Stimulated activated naive B cell treated with anti-CD40 and anti-IgM and Interleukin-4, amounts not matched to agents 10 μg/mL and 1 μg/mL and 100 μg/mL, for 72 hours (primary cell): ENCODE measurements at regions not wholly inside any gene's neighbourhood (a gene's known extent, or its start where the extent isn't known, plus 50 kb on each side); places are given as distances from the start of the nearest gene placed in this dataset.
"Not testable (repeated sequence)": the region's sequence is repeated elsewhere in the genome, so short reads cannot be mapped to it uniquely, and the experiment has no call there.

ENCODE experiments used
- ATAC-seq, 2 donors: fragments of 150-1000 bp; cut with Tn5 transposase; replicated peaks; 2 replicates each; pipeline ENCODE4 v1.10.0; 2021; ENCODE audit warnings: moderate library complexity in 1 of 2
- DNase-seq: peaks from one replicate; pipeline ENCODE4 v3.0.0; 2021
- H3K27ac Mint-ChIP-seq: one replicate; pipeline ENCODE4 v1.8.0; 2022; ENCODE audit warnings: mild to moderate bottlenecking, mixed read lengths
- H3K27me3 Mint-ChIP-seq, 2 donors: one replicate each; pipeline ENCODE4 v1.8.0; 2022; ENCODE audit warnings: mixed read lengths in 2 of 2
- H3K36me3 Mint-ChIP-seq, 2 donors: one replicate each; pipeline ENCODE4 v1.8.0; 2022; ENCODE audit warnings: mixed read lengths in 2 of 2, mild to moderate bottlenecking in 1 of 2
- H3K4me1 Mint-ChIP-seq, 2 donors: one replicate each; pipeline ENCODE4 v1.8.0; 2022; ENCODE audit warnings: mixed read lengths in 2 of 2, mild to moderate bottlenecking in 1 of 2
- H3K4me3 Mint-ChIP-seq, 2 donors: one replicate each; pipeline ENCODE4 v1.8.0; 2022; ENCODE audit warnings: mild to moderate bottlenecking in 2 of 2, mixed read lengths in 2 of 2, moderate library complexity in 1 of 2
- H3K9me3 Mint-ChIP-seq, 2 donors: one replicate each; pipeline ENCODE4 v1.8.0; 2022; ENCODE audit warnings: mixed read lengths in 2 of 2, mild to moderate bottlenecking in 1 of 2

GRCh38 chr7:351681-352480 lies 61.9 kb downstream of the FOXL3 start:
- Mint-ChIP-seq H3K9me3 (no peaks in the 10 kb centered on the region), H3K4me3 (peak overlapping the region; percentile 74 to 79), H3K4me1 (peaks cover 0 to 10% of the 10 kb centered on the region in 2 donors), H3K27me3 (peaks cover 12 to 14% of the 10 kb centered on the region in 2 donors), H3K36me3 (peaks cover 3 to 4% of the 10 kb centered on the region in 2 donors), H3K27ac (peak overlapping the region; percentile 68)
- no peak for DNase-seq
- ATAC-seq: peak; percentile 27 to 62

- Mint-ChIP-seq H3K4me3 (no peak overlapping the region), H3K27me3 (peaks cover 12 to 14% of the 10 kb centered on the region in 2 donors)
- no peak for ATAC-seq
Measured at GRCh38 chr7:353746-354325, 63.9 kb downstream of the FOXL3 start.

DNA sequence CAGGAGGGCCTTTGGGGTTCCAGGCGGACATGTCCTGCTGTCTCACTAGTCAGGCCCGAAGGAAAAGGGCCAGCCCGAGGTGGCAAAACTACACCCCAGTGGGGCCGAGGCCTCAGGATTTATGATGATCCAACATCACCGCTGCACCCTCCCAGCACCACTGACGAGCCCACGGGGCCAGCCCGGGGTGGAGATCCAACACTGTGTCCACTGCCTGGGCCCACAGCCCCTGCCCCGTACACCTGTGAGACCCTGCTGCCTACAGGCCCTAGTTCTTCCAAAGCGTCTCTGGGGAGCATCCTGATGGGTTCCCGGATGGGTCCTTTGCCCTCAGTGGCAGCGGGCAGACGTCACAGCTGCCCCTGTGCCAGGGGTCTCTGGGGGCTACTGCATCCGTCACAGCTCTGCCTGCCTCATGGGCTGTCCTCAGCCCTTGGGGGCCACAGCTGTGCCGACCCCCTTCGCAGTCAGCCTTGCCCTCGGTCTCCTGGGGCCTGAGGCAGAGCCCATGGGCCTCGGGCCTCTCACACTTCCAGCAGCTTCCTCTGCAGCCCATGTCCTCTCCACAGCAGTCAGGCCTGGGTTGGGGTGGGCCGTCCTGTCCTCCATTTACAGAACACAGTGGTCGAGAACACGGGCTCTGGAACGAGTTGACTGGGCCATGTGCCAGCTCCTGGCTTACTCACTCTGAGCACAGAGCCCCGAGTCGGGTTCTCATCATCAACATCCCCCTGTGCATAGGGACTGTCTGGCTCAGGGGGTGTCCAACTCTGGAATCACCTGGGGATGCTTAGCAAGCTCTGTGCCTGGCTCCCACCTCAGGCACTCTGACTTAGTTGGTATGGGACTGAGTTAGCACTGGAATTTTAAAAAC lies 64.9 kb downstream of the FOXL3 start:
- H3K36me3 Mint-ChIP-seq: peaks cover 3 to 4% of the 10 kb centered on the region in 2 donors
- no peak overlapping the region for H3K27ac Mint-ChIP-seq
- peaks cover 0 to 3% of the 10 kb centered on the region in 2 donors for H3K9me3 Mint-ChIP-seq
- no peak for ATAC-seq
- H3K4me1 Mint-ChIP-seq: peaks cover 4 to 12% of the 10 kb centered on the region in 2 donors
- H3K27me3 Mint-ChIP-seq: peaks cover 12 to 14% of the 10 kb centered on the region in 2 donors
- no peak for DNase-seq
- H3K4me3 Mint-ChIP-seq: no peak overlapping the region

More at GRCh38 chr7:353746-354325, 63.9 kb downstream of the FOXL3 start:
- H3K36me3 Mint-ChIP-seq: peaks cover 3 to 4% of the 10 kb centered on the region in 2 donors
- no peak overlapping the region for H3K27ac Mint-ChIP-seq
- H3K4me1 Mint-ChIP-seq: peaks cover 0 to 10% of the 10 kb centered on the region in 2 donors
- peaks cover 0 to 3% of the 10 kb centered on the region in 2 donors for H3K9me3 Mint-ChIP-seq
- DNase-seq: no peak

GRCh38 chr7:355568-355967 lies 65.6 kb downstream of the FOXL3 start:
- no peak overlapping the region for H3K27ac Mint-ChIP-seq
- H3K4me3 Mint-ChIP-seq: no peak overlapping the region
- ATAC-seq (no peak), DNase-seq (no peak)
- H3K36me3 Mint-ChIP-seq: peaks cover 3 to 4% of the 10 kb centered on the region in 2 donors
- H3K27me3 Mint-ChIP-seq: peaks cover 16 to 19% of the 10 kb centered on the region in 2 donors
- H3K9me3 Mint-ChIP-seq: peaks cover 0 to 3% of the 10 kb centered on the region in 2 donors
- peaks cover 11 to 19% of the 10 kb centered on the region in 2 donors for H3K4me1 Mint-ChIP-seq

GRCh38 chr7:356087-356486 lies 66.1 kb downstream of the FOXL3 start:
- DNase-seq (no peak), ATAC-seq (no peak)
- Mint-ChIP-seq H3K9me3 (peaks cover 0 to 3% of the 10 kb centered on the region in 2 donors), H3K4me1 (peaks cover 14 to 19% of the 10 kb centered on the region in 2 donors), H3K4me3 (no peak overlapping the region), H3K27ac (no peak overlapping the region), H3K36me3 (peaks cover 3 to 4% of the 10 kb centered on the region in 2 donors), H3K27me3 (peaks cover 16 to 24% of the 10 kb centered on the region in 2 donors)

DNA sequence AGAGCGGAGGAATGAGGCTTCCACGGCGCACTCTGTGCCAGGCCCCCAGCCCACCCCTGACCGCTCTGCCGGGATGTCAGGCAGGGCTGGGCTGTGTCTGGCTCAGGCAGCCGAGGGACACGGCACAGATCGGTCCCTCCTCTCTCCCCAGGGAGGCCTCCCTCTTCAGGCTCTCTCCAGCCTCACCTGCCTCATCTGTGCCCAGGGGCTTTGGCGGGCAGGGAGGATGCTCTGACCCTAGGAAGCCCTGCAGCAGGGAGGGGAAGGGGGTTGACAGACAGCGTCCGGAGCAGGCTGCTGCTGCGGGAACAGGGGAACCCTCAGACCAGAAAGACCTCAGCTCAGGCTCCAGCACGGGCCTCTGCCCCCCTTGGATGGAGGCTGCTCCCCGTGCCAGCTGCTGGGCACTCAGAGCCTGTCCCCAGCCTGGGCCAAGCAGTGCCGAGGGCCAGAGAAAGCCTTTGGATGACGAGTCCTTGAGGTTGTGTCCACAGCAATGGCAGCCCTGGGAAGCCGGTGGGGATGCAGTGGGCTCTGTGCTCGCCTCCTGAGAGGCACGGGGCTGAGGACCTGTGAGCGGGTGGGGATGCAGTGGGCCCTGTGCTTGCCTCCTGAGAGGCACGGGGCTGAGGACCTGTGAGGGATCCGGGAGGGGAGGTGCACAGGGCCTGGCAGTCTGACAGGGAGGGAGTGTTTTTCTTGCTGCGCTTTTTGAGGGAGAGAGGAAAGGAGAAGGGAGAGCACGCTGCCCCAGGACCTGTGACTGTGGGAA lies 66.9 kb downstream of the FOXL3 start:
- Mint-ChIP-seq H3K27me3 (peaks cover 17 to 25% of the 10 kb centered on the region in 2 donors), H3K36me3 (peaks cover under 1 to 6% of the 10 kb centered on the region in 2 donors), H3K9me3 (peaks cover under 1 to 3% of the 10 kb centered on the region in 2 donors), H3K27ac (no peak overlapping the region), H3K4me3 (no peak overlapping the region), H3K4me1 (peaks cover 17 to 18% of the 10 kb centered on the region in 2 donors)
- DNase-seq (no peak), ATAC-seq (no peak)

GRCh38 chr7:357531-358209 lies 67.7 kb downstream of the FOXL3 start:
- Mint-ChIP-seq H3K4me3 (no peak overlapping the region), H3K9me3 (peaks cover 3% of the 10 kb centered on the region in 2 donors), H3K27me3 (peaks cover 17 to 25% of the 10 kb centered on the region in 2 donors), H3K36me3 (peaks cover 2 to 13% of the 10 kb centered on the region in 2 donors), H3K4me1 (peaks cover 19 to 26% of the 10 kb centered on the region in 2 donors), H3K27ac (no peak overlapping the region)
- ATAC-seq (no peak), DNase-seq (no peak)

GRCh38 chr7:358352-358751 lies 68.4 kb downstream of the FOXL3 start:
- peaks cover 18 to 30% of the 10 kb centered on the region in 2 donors for H3K27me3 Mint-ChIP-seq
- peaks cover 22 to 33% of the 10 kb centered on the region in 2 donors for H3K4me1 Mint-ChIP-seq
- ATAC-seq (no peak), DNase-seq (no peak)
- peaks cover 3 to 4% of the 10 kb centered on the region in 2 donors for H3K9me3 Mint-ChIP-seq
- H3K27ac Mint-ChIP-seq: no peak overlapping the region
- H3K36me3 Mint-ChIP-seq: peaks cover 2 to 13% of the 10 kb centered on the region in 2 donors
- H3K4me3 Mint-ChIP-seq: no peak overlapping the region

GRCh38 chr7:359226-359765 lies 69.3 kb downstream of the FOXL3 start:
- DNase-seq (no peak), ATAC-seq (peak; percentile 10 to 32)
- Mint-ChIP-seq H3K9me3 (peaks cover 3 to 8% of the 10 kb centered on the region in 2 donors), H3K27ac (no peak overlapping the region), H3K27me3 (peaks cover 25 to 40% of the 10 kb centered on the region in 2 donors), H3K4me3 (no peak overlapping the region), H3K36me3 (peaks cover 2 to 14% of the 10 kb centered on the region in 2 donors), H3K4me1 (peaks cover 27 to 39% of the 10 kb centered on the region in 2 donors)

GRCh38 chr7:359766-360361 lies 69.9 kb downstream of the FOXL3 start:
- Mint-ChIP-seq H3K36me3 (peaks cover 2 to 15% of the 10 kb centered on the region in 2 donors), H3K27ac (peak overlapping the region; percentile 80), H3K9me3 (peaks cover 3 to 8% of the 10 kb centered on the region in 2 donors), H3K4me3 (peak overlapping the region; percentile 61 to 63), H3K27me3 (peaks cover 30 to 45% of the 10 kb centered on the region in 2 donors), H3K4me1 (peaks cover 27 to 39% of the 10 kb centered on the region in 2 donors)
- ATAC-seq (peak; percentile 63 to 66), DNase-seq (no peak)

DNA sequence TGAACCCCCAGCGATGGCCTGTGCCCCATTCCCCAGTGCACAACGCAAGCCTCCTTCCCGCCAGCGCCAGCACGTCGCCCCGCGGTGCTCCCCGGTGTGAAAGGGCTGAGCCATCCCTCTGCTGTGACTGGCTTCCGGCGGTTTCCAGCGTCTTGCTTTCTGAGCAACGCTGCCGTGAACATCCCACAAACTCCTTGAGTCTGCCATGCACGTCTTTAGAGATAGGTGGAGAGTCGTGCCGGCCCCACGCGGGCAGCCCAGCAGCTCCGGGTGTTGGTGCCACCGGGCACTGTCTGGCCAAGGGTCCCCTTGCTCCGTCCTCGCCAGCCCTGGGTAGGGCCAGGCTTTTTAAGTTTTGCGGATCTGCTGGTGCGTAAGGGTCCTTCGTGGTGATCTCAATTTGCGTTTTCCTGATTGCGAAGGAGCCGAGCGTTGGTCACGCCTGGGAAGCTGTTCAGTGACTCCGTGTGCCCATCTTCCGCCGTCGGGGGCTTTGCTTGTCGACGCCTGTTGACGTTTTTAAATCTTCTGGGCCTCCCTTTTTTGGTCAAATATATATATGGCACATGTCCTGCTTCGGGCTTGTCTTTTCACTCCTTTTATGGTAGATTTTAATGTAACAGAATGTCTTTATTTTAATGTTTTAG lies 70.6 kb downstream of the FOXL3 start:
- Mint-ChIP-seq H3K36me3 (peaks cover 2 to 15% of the 10 kb centered on the region in 2 donors), H3K4me1 (peaks cover 29 to 44% of the 10 kb centered on the region in 2 donors), H3K27ac (peak overlapping the region; percentile 80), H3K9me3 (peaks cover 3 to 8% of the 10 kb centered on the region in 2 donors), H3K4me3 (peak overlapping the region; percentile 54 to 63), H3K27me3 (peaks cover 31 to 52% of the 10 kb centered on the region in 2 donors)
- DNase-seq: no peak
- peak; percentile 17 to 28 for ATAC-seq

DNA sequence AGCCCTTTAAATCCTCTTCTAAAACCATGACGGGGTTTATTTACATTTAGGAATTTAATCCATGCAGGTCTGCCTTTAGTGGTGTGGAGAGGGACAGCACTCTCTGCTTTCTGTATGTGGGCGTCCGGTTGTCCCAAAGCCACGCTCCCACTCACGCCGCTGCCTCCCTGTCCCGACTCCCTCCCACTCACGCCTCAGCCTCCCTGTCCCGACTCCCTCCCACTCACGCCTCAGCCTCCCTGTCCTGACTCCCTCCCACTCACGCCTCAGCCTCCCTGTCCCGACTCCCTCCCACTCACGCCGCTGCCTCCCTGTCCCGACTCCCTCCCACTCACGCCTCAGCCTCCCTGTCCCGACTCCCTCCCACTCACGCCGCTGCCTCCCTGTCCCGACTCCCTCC lies 71.2 kb downstream of the FOXL3 start:
- not testable (repeated sequence) for H3K4me3 Mint-ChIP-seq, H3K9me3 Mint-ChIP-seq, H3K27ac Mint-ChIP-seq, ATAC-seq, DNase-seq
- H3K4me1 Mint-ChIP-seq: peaks cover 35 to 50% of the 10 kb centered on the region in 2 donors
- peaks cover 37 to 58% of the 10 kb centered on the region in 2 donors for H3K27me3 Mint-ChIP-seq
- H3K36me3 Mint-ChIP-seq: peaks cover 2 to 15% of the 10 kb centered on the region in 2 donors
